ENCODE measurements at regions not wholly inside any gene's neighbourhood (a gene's known extent, or its start where the extent isn't known, plus 50 kb on each side); places are given as distances from the start of the nearest gene placed in this dataset.

- TF ChIP-seq CTCF (IDR thresholded peaks at IDR 0.05) (no peak), POLR2AphosphoS5 (IDR thresholded peaks at IDR 0.05) (no peak)
These were observed 1422.4 kb upstream of the MIR17HG start for GRCh38 chr13:89925107-89925506.
